ENCODE measurements at regions not wholly inside any gene's neighbourhood (a gene's known extent, or its start where the extent isn't known, plus 50 kb on each side); places are given as distances from the start of the nearest gene placed in this dataset.

GRCh38 chr6:105833959-105834947, 251.9 kb upstream of the PRDM1 start:
- H3K4me3 ChIP-seq (ENCODE audit: low read length) = no peak overlapping the region
- H3K4me1 ChIP-seq (ENCODE audit: control insufficient read depth, insufficient read depth, low read length) = no peaks in the 10 kb centered on the region
- no peaks in the 10 kb centered on the region for H3K36me3 ChIP-seq (ENCODE audit: insufficient read depth, low read length)

GRCh38 chr6:105832313-105832761, 253.8 kb upstream of the PRDM1 start:
- no peaks in the 10 kb centered on the region for H3K4me1 ChIP-seq (ENCODE audit: control insufficient read depth, insufficient read depth, low read length)
- no peaks in the 10 kb centered on the region for H3K27me3 ChIP-seq (ENCODE audit: control insufficient read depth, insufficient read depth, low read length)
- H3K9ac ChIP-seq (ENCODE audit: low read depth, low read length) = no peak overlapping the region
- H3K4me3 ChIP-seq (ENCODE audit: low read length) = no peak overlapping the region
- H3K9me3 ChIP-seq (replicated peaks; ENCODE audit: low read length) = no peaks in the 10 kb centered on the region
- H3K36me3 ChIP-seq (ENCODE audit: insufficient read depth, low read length) = no peaks in the 10 kb centered on the region
- H3K4me2 ChIP-seq (ENCODE audit: low read length) = no peak overlapping the region

More at GRCh38 chr6:105833959-105834947, 251.9 kb upstream of the PRDM1 start:
- H3K27me3 ChIP-seq (ENCODE audit: control insufficient read depth, insufficient read depth, low read length) = no peaks in the 10 kb centered on the region
- H3K9ac ChIP-seq (ENCODE audit: low read depth, low read length) = no peak overlapping the region
- no peak overlapping the region for H3K4me2 ChIP-seq (ENCODE audit: low read length)
- H3K9me3 ChIP-seq (replicated peaks; ENCODE audit: low read length) = no peaks in the 10 kb centered on the region

GRCh38 chr6:105831311-105832097, 254.6 kb upstream of the PRDM1 start:
- no peaks in the 10 kb centered on the region for H3K4me1 ChIP-seq (ENCODE audit: control insufficient read depth, insufficient read depth, low read length)
- no peak overlapping the region for H3K4me3 ChIP-seq (ENCODE audit: low read length)
- no peak overlapping the region for H3K4me2 ChIP-seq (ENCODE audit: low read length)
- no peak overlapping the region for H3K9ac ChIP-seq (ENCODE audit: low read depth, low read length)
- H3K27me3 ChIP-seq (ENCODE audit: control insufficient read depth, insufficient read depth, low read length) = no peaks in the 10 kb centered on the region
- H3K36me3 ChIP-seq (ENCODE audit: insufficient read depth, low read length) = no peaks in the 10 kb centered on the region
- no peaks in the 10 kb centered on the region for H3K9me3 ChIP-seq (replicated peaks; ENCODE audit: low read length)

- H3K4me3 ChIP-seq (ENCODE audit: low read length) = no peak overlapping the region
- peak overlapping the region; percentile 16 for H3K4me2 ChIP-seq (ENCODE audit: low read length)
- H3K9ac ChIP-seq (ENCODE audit: low read depth, low read length) = no peak overlapping the region
- no peaks in the 10 kb centered on the region for H3K36me3 ChIP-seq (ENCODE audit: insufficient read depth, low read length)
- H3K27me3 ChIP-seq (ENCODE audit: control insufficient read depth, insufficient read depth, low read length) = no peaks in the 10 kb centered on the region
- H3K9me3 ChIP-seq (replicated peaks; ENCODE audit: low read length) = no peaks in the 10 kb centered on the region
- peaks cover 12% of the 10 kb centered on the region for H3K4me1 ChIP-seq (ENCODE audit: control insufficient read depth, insufficient read depth, low read length)
These were observed 260.9 kb upstream of the PRDM1 start for GRCh38 chr6:105825210-105825609.

GRCh38 chr6:105824732-105825131, 261.4 kb upstream of the PRDM1 start:
- H3K9me3 ChIP-seq (replicated peaks; ENCODE audit: low read length) = no peaks in the 10 kb centered on the region
- H3K36me3 ChIP-seq (ENCODE audit: insufficient read depth, low read length) = no peaks in the 10 kb centered on the region
- H3K4me1 ChIP-seq (ENCODE audit: control insufficient read depth, insufficient read depth, low read length) = peaks cover 12% of the 10 kb centered on the region
- H3K27me3 ChIP-seq (ENCODE audit: control insufficient read depth, insufficient read depth, low read length) = no peaks in the 10 kb centered on the region
- no peak overlapping the region for H3K4me3 ChIP-seq (ENCODE audit: low read length)
- H3K9ac ChIP-seq (ENCODE audit: low read depth, low read length) = no peak overlapping the region
- H3K4me2 ChIP-seq (ENCODE audit: low read length) = peak overlapping the region; percentile 16

DNA sequence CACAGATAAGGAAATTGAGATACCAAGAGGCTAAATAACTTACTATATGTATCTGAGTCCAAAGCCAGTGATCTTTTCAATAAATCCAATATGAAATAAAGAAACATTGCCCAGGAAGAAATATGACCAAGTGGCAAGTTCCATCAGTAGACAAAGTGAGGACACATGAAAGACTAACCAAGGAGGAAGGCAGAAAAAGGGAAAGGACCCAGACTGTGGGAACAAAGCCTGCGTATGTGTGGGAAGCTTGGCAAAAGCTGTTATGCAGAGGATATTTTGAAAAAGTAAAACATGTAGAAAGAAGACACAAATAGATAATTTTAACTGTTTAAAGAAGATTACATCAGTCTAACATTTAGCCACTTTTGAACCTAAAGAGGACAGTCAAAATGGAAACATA, 264.4 kb upstream of the PRDM1 start:
- no peak overlapping the region for H3K4me3 ChIP-seq (ENCODE audit: low read length)
- no peak overlapping the region for H3K9ac ChIP-seq (ENCODE audit: low read depth, low read length)
- no peaks in the 10 kb centered on the region for H3K27me3 ChIP-seq (ENCODE audit: control insufficient read depth, insufficient read depth, low read length)
- H3K36me3 ChIP-seq (ENCODE audit: insufficient read depth, low read length) = no peaks in the 10 kb centered on the region
- no peaks in the 10 kb centered on the region for H3K9me3 ChIP-seq (replicated peaks; ENCODE audit: low read length)
- H3K4me1 ChIP-seq (ENCODE audit: control insufficient read depth, insufficient read depth, low read length) = peaks cover 12% of the 10 kb centered on the region
- H3K4me2 ChIP-seq (ENCODE audit: low read length) = no peak overlapping the region

- Histone ChIP-seq H3K4me3 (ENCODE audit: low read length) (no peak overlapping the region), H3K27me3 (ENCODE audit: control insufficient read depth, insufficient read depth, low read length) (no peaks in the 10 kb centered on the region), H3K36me3 (ENCODE audit: insufficient read depth, low read length) (no peaks in the 10 kb centered on the region), H3K9me3 (replicated peaks; ENCODE audit: low read length) (no peaks in the 10 kb centered on the region), H3K4me2 (ENCODE audit: low read length) (no peak overlapping the region), H3K4me1 (ENCODE audit: control insufficient read depth, insufficient read depth, low read length) (peaks cover 12% of the 10 kb centered on the region), H3K9ac (ENCODE audit: low read depth, low read length) (no peak overlapping the region)
These were observed 265.1 kb upstream of the PRDM1 start for GRCh38 chr6:105821027-105821426.

DNA sequence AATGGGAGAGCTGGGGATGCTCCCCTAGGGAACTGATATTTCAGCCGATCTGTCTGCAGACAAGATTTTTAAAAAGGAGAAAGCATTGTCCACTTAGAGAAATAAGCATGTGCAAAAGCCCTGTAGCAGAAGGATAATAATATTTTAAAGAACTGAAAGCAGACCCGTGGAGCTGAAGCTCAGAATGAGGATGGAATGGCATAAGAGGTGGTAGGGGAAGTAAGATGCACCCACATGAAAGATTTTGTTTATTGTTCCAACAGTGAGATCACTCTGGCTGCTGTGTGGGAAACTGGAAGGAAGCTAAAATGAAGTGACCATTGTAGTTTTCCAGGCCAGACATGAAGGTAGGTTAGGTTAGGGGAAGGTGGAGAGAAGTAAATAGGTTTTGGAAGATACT, 266.4 kb upstream of the PRDM1 start:
- Histone ChIP-seq H3K9ac (ENCODE audit: low read depth, low read length) (no peak overlapping the region), H3K4me2 (ENCODE audit: low read length) (no peak overlapping the region), H3K27me3 (ENCODE audit: control insufficient read depth, insufficient read depth, low read length) (no peaks in the 10 kb centered on the region), H3K9me3 (replicated peaks; ENCODE audit: low read length) (no peaks in the 10 kb centered on the region), H3K4me3 (ENCODE audit: low read length) (no peak overlapping the region), H3K36me3 (ENCODE audit: insufficient read depth, low read length) (no peaks in the 10 kb centered on the region), H3K4me1 (ENCODE audit: control insufficient read depth, insufficient read depth, low read length) (peaks cover 5% of the 10 kb centered on the region)

DNA sequence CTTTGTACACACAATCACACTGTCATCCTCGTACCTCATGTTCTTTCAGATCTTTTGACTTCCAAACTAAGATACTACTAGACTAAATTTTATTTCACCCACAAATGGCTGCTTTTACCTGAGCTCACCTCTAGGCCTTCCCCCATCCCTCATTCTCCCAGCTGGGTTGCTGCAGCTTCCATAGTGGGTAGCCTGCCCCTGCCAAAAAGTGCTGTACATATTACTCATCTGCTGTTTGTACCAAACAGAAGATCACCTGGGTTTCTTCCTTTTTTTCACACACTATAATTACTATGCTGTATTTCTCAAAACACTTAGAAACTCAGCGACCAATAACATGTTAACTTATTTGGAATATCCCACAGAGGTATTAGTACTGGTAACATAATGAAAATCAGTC, 267.6 kb upstream of the PRDM1 start:
- Histone ChIP-seq H3K36me3 (ENCODE audit: insufficient read depth, low read length) (no peaks in the 10 kb centered on the region), H3K9ac (ENCODE audit: low read depth, low read length) (no peak overlapping the region), H3K4me1 (ENCODE audit: control insufficient read depth, insufficient read depth, low read length) (no peaks in the 10 kb centered on the region), H3K27me3 (ENCODE audit: control insufficient read depth, insufficient read depth, low read length) (no peaks in the 10 kb centered on the region), H3K4me2 (ENCODE audit: low read length) (no peak overlapping the region), H3K4me3 (ENCODE audit: low read length) (no peak overlapping the region), H3K9me3 (replicated peaks; ENCODE audit: low read length) (no peaks in the 10 kb centered on the region)

GRCh38 chr6:105817961-105818360, 268.2 kb upstream of the PRDM1 start:
- H3K27me3 ChIP-seq (ENCODE audit: control insufficient read depth, insufficient read depth, low read length) = no peaks in the 10 kb centered on the region

DNA sequence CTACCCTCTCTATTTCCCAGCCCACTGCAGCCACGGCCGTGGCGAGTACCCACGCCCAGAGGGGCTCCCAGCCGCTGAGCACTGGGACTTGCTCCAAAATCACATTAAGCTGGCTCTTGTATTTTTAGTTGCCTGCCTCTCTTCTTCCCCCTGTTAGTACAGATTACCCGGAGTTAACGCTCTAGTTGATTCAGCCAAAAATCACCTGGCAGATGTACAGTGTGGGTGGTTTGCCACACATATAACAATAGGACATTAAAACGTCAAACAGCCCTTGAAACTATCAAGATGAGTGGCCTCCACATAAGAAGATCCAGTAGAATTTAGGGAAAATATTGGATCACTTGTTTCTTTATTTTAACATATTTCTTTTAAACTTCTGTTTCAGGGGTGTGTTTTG, 268.8 kb upstream of the PRDM1 start:
- no peaks in the 10 kb centered on the region for H3K9me3 ChIP-seq (replicated peaks; ENCODE audit: low read length)
- H3K36me3 ChIP-seq (ENCODE audit: insufficient read depth, low read length) = no peaks in the 10 kb centered on the region
- no peak overlapping the region for H3K9ac ChIP-seq (ENCODE audit: low read depth, low read length)
- no peaks in the 10 kb centered on the region for H3K27me3 ChIP-seq (ENCODE audit: control insufficient read depth, insufficient read depth, low read length)
- no peaks in the 10 kb centered on the region for H3K4me1 ChIP-seq (ENCODE audit: control insufficient read depth, insufficient read depth, low read length)
- no peak overlapping the region for H3K4me2 ChIP-seq (ENCODE audit: low read length)
- H3K4me3 ChIP-seq (ENCODE audit: low read length) = no peak overlapping the region

More at GRCh38 chr6:105817961-105818360, 268.2 kb upstream of the PRDM1 start:
- Histone ChIP-seq H3K4me2 (ENCODE audit: low read length) (no peak overlapping the region), H3K9me3 (replicated peaks; ENCODE audit: low read length) (no peaks in the 10 kb centered on the region), H3K4me1 (ENCODE audit: control insufficient read depth, insufficient read depth, low read length) (no peaks in the 10 kb centered on the region), H3K36me3 (ENCODE audit: insufficient read depth, low read length) (no peaks in the 10 kb centered on the region), H3K4me3 (ENCODE audit: low read length) (no peak overlapping the region), H3K9ac (ENCODE audit: low read depth, low read length) (no peak overlapping the region)

Measured in skeletal muscle satellite cell (primary cell).